ENCODE measurements at regions not wholly inside any gene's neighbourhood (a gene's known extent, or its start where the extent isn't known, plus 50 kb on each side); places are given as distances from the start of the nearest gene placed in this dataset.

- Histone ChIP-seq H3K27me3 (replicated peaks in 1 of 2; ENCODE audit: control insufficient read depth in 2 of 2, extremely low read depth in 1 of 2, insufficient read depth in 2 of 2, low read length in 1 of 2) (no peaks in the 10 kb centered on the region), H3K4me3 (ENCODE audit: control insufficient read depth in 1 of 2, extremely low read depth in 1 of 2, low read length in 1 of 2) (no peak overlapping the region), H3K4me1 (ENCODE audit: control insufficient read depth in 1 of 2, extremely low read depth in 1 of 2, insufficient read depth in 2 of 2, low read length in 2 of 2) (no peaks in the 10 kb centered on the region), H3K9me3 (no peaks in the 10 kb centered on the region), H3K27ac (ENCODE audit: low read length) (no peak overlapping the region), H3K36me3 (ENCODE audit: control insufficient read depth in 2 of 2, extremely low read depth in 1 of 2, insufficient read depth in 1 of 2, low read length in 1 of 2) (no peaks in the 10 kb centered on the region)
- ChIA-PET CTCF (no interaction called here), POLR2A (no interaction called here)
- no peak overlapping the region for H3K4me3 Mint-ChIP-seq
- no peak for ATAC-seq (replicated peaks in 1 of 4)
- WGBS (ENCODE audit: insufficient coverage), result no CpG with 5 or more reads among the region's 1 CpG
- H3K9me3 Mint-ChIP-seq, result peaks cover 0 to 4% (median 0%) of the 10 kb centered on the region in 3 donors
- DNase-seq, result no peak
- no peaks in the 10 kb centered on the region for H3K4me1 Mint-ChIP-seq
- no peaks in the 10 kb centered on the region for H3K36me3 Mint-ChIP-seq
- no peaks in the 10 kb centered on the region for H3K27me3 Mint-ChIP-seq
- H3K27ac Mint-ChIP-seq, result no peak overlapping the region
Observed at GRCh38 chr7:46165276-46165675, 244.2 kb upstream of the IGFBP3 start.

- no CpG with 5 or more reads among the region's 1 CpG for WGBS (ENCODE audit: insufficient coverage)
- H3K27ac ChIP-seq (ENCODE audit: low read length), result no peak overlapping the region
- no peaks in the 10 kb centered on the region for H3K4me1 Mint-ChIP-seq
- no peak overlapping the region for H3K4me3 ChIP-seq (ENCODE audit: control insufficient read depth in 1 of 2, extremely low read depth in 1 of 2, low read length in 1 of 2)
- peaks cover 0 to 4% (median 0%) of the 10 kb centered on the region in 3 donors for H3K9me3 Mint-ChIP-seq
- H3K36me3 Mint-ChIP-seq, result no peaks in the 10 kb centered on the region
- H3K9me3 ChIP-seq, result no peaks in the 10 kb centered on the region
- no peaks in the 10 kb centered on the region for H3K27me3 Mint-ChIP-seq
- CTCF ChIA-PET, result interaction anchor here in 1 of 2 donors (0.5 kb wide), 1 partner anchor 16 kb away, joined by 3 read pairs; no protein-coding TSS in a partner anchor
- no peak overlapping the region for H3K27ac Mint-ChIP-seq
- H3K36me3 ChIP-seq (ENCODE audit: control insufficient read depth in 2 of 2, extremely low read depth in 1 of 2, insufficient read depth in 1 of 2, low read length in 1 of 2), result no peaks in the 10 kb centered on the region
- ATAC-seq (replicated peaks in 1 of 4) (no peak), DNase-seq (no peak)
- POLR2A ChIA-PET, result no interaction called here
- no peaks in the 10 kb centered on the region for H3K4me1 ChIP-seq (ENCODE audit: control insufficient read depth in 1 of 2, extremely low read depth in 1 of 2, insufficient read depth in 2 of 2, low read length in 2 of 2)
- H3K27me3 ChIP-seq (replicated peaks in 1 of 2; ENCODE audit: control insufficient read depth in 2 of 2, extremely low read depth in 1 of 2, insufficient read depth in 2 of 2, low read length in 1 of 2), result no peaks in the 10 kb centered on the region
- H3K4me3 Mint-ChIP-seq, result no peak overlapping the region
Observed at GRCh38 chr7:46164629-46165028, 243.6 kb upstream of the IGFBP3 start.

GRCh38 chr7:46163246-46163645, 242.2 kb upstream of the IGFBP3 start:
- POLR2A ChIA-PET, result no interaction called here
- DNase-seq (no peak), ATAC-seq (replicated peaks in 1 of 4) (no peak)
- Mint-ChIP-seq H3K9me3 (peaks cover 0 to 4% (median 0%) of the 10 kb centered on the region in 3 donors), H3K27me3 (no peaks in the 10 kb centered on the region), H3K4me3 (no peak overlapping the region), H3K4me1 (no peaks in the 10 kb centered on the region), H3K27ac (no peak overlapping the region), H3K36me3 (no peaks in the 10 kb centered on the region)
- Histone ChIP-seq H3K4me1 (ENCODE audit: control insufficient read depth in 1 of 2, extremely low read depth in 1 of 2, insufficient read depth in 2 of 2, low read length in 2 of 2) (no peaks in the 10 kb centered on the region), H3K27me3 (replicated peaks in 1 of 2; ENCODE audit: control insufficient read depth in 2 of 2, extremely low read depth in 1 of 2, insufficient read depth in 2 of 2, low read length in 1 of 2) (no peaks in the 10 kb centered on the region), H3K9me3 (no peaks in the 10 kb centered on the region), H3K36me3 (ENCODE audit: control insufficient read depth in 2 of 2, extremely low read depth in 1 of 2, insufficient read depth in 1 of 2, low read length in 1 of 2) (no peaks in the 10 kb centered on the region), H3K4me3 (ENCODE audit: control insufficient read depth in 1 of 2, extremely low read depth in 1 of 2, low read length in 1 of 2) (no peak overlapping the region), H3K27ac (ENCODE audit: low read length) (no peak overlapping the region)
- WGBS (ENCODE audit: insufficient coverage), result no CpG with 5 or more reads among the region's 1 CpG
- CTCF ChIA-PET, result no interaction called here

GRCh38 chr7:46162609-46163008, 241.5 kb upstream of the IGFBP3 start:
- H3K27me3 ChIP-seq (replicated peaks in 1 of 2; ENCODE audit: control insufficient read depth in 2 of 2, extremely low read depth in 1 of 2, insufficient read depth in 2 of 2, low read length in 1 of 2), result no peaks in the 10 kb centered on the region
- CTCF ChIA-PET, result no interaction called here
- H3K4me1 Mint-ChIP-seq, result no peaks in the 10 kb centered on the region
- H3K4me3 ChIP-seq (ENCODE audit: control insufficient read depth in 1 of 2, extremely low read depth in 1 of 2, low read length in 1 of 2), result no peak overlapping the region
- DNase-seq (no peak), ATAC-seq (replicated peaks in 1 of 4) (no peak)
- no peaks in the 10 kb centered on the region for H3K27me3 Mint-ChIP-seq
- peaks cover 0 to 4% (median 0%) of the 10 kb centered on the region in 3 donors for H3K9me3 Mint-ChIP-seq
- no peaks in the 10 kb centered on the region for H3K36me3 Mint-ChIP-seq
- H3K36me3 ChIP-seq (ENCODE audit: control insufficient read depth in 2 of 2, extremely low read depth in 1 of 2, insufficient read depth in 1 of 2, low read length in 1 of 2), result no peaks in the 10 kb centered on the region
- no peak overlapping the region for H3K27ac ChIP-seq (ENCODE audit: low read length)
- no peaks in the 10 kb centered on the region for H3K9me3 ChIP-seq
- 77% methylated on average over 2 of the region's 3 CpGs for WGBS (ENCODE audit: insufficient coverage)
- H3K4me1 ChIP-seq (ENCODE audit: control insufficient read depth in 1 of 2, extremely low read depth in 1 of 2, insufficient read depth in 2 of 2, low read length in 2 of 2), result no peaks in the 10 kb centered on the region
- no peak overlapping the region for H3K27ac Mint-ChIP-seq
- H3K4me3 Mint-ChIP-seq, result no peak overlapping the region
- POLR2A ChIA-PET, result no interaction called here

- H3K36me3 ChIP-seq (ENCODE audit: control insufficient read depth in 2 of 2, extremely low read depth in 1 of 2, insufficient read depth in 1 of 2, low read length in 1 of 2), result no peaks in the 10 kb centered on the region
- H3K27ac ChIP-seq (ENCODE audit: low read length), result no peak overlapping the region
- no peak overlapping the region for H3K4me3 Mint-ChIP-seq
- H3K4me1 ChIP-seq (ENCODE audit: control insufficient read depth in 1 of 2, extremely low read depth in 1 of 2, insufficient read depth in 2 of 2, low read length in 2 of 2), result no peaks in the 10 kb centered on the region
- H3K9me3 ChIP-seq, result no peaks in the 10 kb centered on the region
- no peaks in the 10 kb centered on the region for H3K27me3 ChIP-seq (replicated peaks in 1 of 2; ENCODE audit: control insufficient read depth in 2 of 2, extremely low read depth in 1 of 2, insufficient read depth in 2 of 2, low read length in 1 of 2)
- CTCF ChIA-PET, result no interaction called here
- POLR2A ChIA-PET, result no interaction called here
- 86% methylated on average over 7 of the region's 7 CpGs for WGBS (ENCODE audit: insufficient coverage)
- H3K9me3 Mint-ChIP-seq, result no peaks in the 10 kb centered on the region
- no peak for ATAC-seq (replicated peaks in 1 of 4)
- H3K27ac Mint-ChIP-seq, result no peak overlapping the region
- no peaks in the 10 kb centered on the region for H3K4me1 Mint-ChIP-seq
- H3K4me3 ChIP-seq (ENCODE audit: control insufficient read depth in 1 of 2, extremely low read depth in 1 of 2, low read length in 1 of 2), result no peak overlapping the region
- H3K27me3 Mint-ChIP-seq, result no peaks in the 10 kb centered on the region
- no peak for DNase-seq
- no peaks in the 10 kb centered on the region for H3K36me3 Mint-ChIP-seq
Observed at GRCh38 chr7:46160861-46161260, 239.8 kb upstream of the IGFBP3 start.

- H3K27me3 Mint-ChIP-seq, result no peaks in the 10 kb centered on the region
- no peak overlapping the region for H3K27ac Mint-ChIP-seq
- Histone ChIP-seq H3K9me3 (no peaks in the 10 kb centered on the region), H3K36me3 (ENCODE audit: control insufficient read depth in 2 of 2, extremely low read depth in 1 of 2, insufficient read depth in 1 of 2, low read length in 1 of 2) (no peaks in the 10 kb centered on the region), H3K4me1 (ENCODE audit: control insufficient read depth in 1 of 2, extremely low read depth in 1 of 2, insufficient read depth in 2 of 2, low read length in 2 of 2) (no peaks in the 10 kb centered on the region), H3K27me3 (replicated peaks in 1 of 2; ENCODE audit: control insufficient read depth in 2 of 2, extremely low read depth in 1 of 2, insufficient read depth in 2 of 2, low read length in 1 of 2) (no peaks in the 10 kb centered on the region), H3K27ac (ENCODE audit: low read length) (no peak overlapping the region), H3K4me3 (ENCODE audit: control insufficient read depth in 1 of 2, extremely low read depth in 1 of 2, low read length in 1 of 2) (no peak overlapping the region)
- ChIA-PET POLR2A (no interaction called here), CTCF (no interaction called here)
- ATAC-seq (replicated peaks in 1 of 4) (no peak), DNase-seq (no peak)
- H3K36me3 Mint-ChIP-seq, result no peaks in the 10 kb centered on the region
- H3K4me1 Mint-ChIP-seq, result no peaks in the 10 kb centered on the region
- WGBS (ENCODE audit: insufficient coverage), result no CpG with 5 or more reads among the region's 4 CpGs
- H3K9me3 Mint-ChIP-seq, result no peaks in the 10 kb centered on the region
- H3K4me3 Mint-ChIP-seq, result no peak overlapping the region
Observed at GRCh38 chr7:46157931-46158330, 236.9 kb upstream of the IGFBP3 start.

- DNase-seq (no peak), ATAC-seq (replicated peaks in 1 of 4) (no peak)
- CTCF ChIA-PET, result no interaction called here
- H3K4me1 ChIP-seq (ENCODE audit: control insufficient read depth in 1 of 2, extremely low read depth in 1 of 2, insufficient read depth in 2 of 2, low read length in 2 of 2), result no peaks in the 10 kb centered on the region
- Mint-ChIP-seq H3K4me3 (no peak overlapping the region), H3K36me3 (no peaks in the 10 kb centered on the region), H3K4me1 (no peaks in the 10 kb centered on the region), H3K9me3 (no peaks in the 10 kb centered on the region), H3K27me3 (no peaks in the 10 kb centered on the region), H3K27ac (no peak overlapping the region)
- no CpG with 5 or more reads among the region's 5 CpGs for WGBS (ENCODE audit: insufficient coverage)
- POLR2A ChIA-PET, result no interaction called here
- no peaks in the 10 kb centered on the region for H3K27me3 ChIP-seq (replicated peaks in 1 of 2; ENCODE audit: control insufficient read depth in 2 of 2, extremely low read depth in 1 of 2, insufficient read depth in 2 of 2, low read length in 1 of 2)
- H3K4me3 ChIP-seq (ENCODE audit: control insufficient read depth in 1 of 2, extremely low read depth in 1 of 2, low read length in 1 of 2), result no peak overlapping the region
- no peak overlapping the region for H3K27ac ChIP-seq (ENCODE audit: low read length)
- H3K9me3 ChIP-seq, result no peaks in the 10 kb centered on the region
- no peaks in the 10 kb centered on the region for H3K36me3 ChIP-seq (ENCODE audit: control insufficient read depth in 2 of 2, extremely low read depth in 1 of 2, insufficient read depth in 1 of 2, low read length in 1 of 2)
Observed at GRCh38 chr7:46157404-46157803, 236.3 kb upstream of the IGFBP3 start.

Measured in T-cell (primary cell).